ENCODE measurements at regions not wholly inside any gene's neighbourhood (a gene's known extent, or its start where the extent isn't known, plus 50 kb on each side); places are given as distances from the start of the nearest gene placed in this dataset.
"Not testable (repeated sequence)": the region's sequence is repeated elsewhere in the genome, so short reads cannot be mapped to it uniquely, and the experiment has no call there.

GRCh38 chr18:71105994-71106546, 817.2 kb downstream of the SOCS6 start:
- no peak for DNase-seq (ENCODE audit: low spot score)

GRCh38 chr18:71105078-71105819, 816.4 kb downstream of the SOCS6 start:
- DNase-seq (ENCODE audit: low spot score): no peak

GRCh38 chr18:71079606-71080005, 790.8 kb downstream of the SOCS6 start:
- DNase-seq (ENCODE audit: low spot score): no peak

GRCh38 chr18:71077451-71077850, 788.6 kb downstream of the SOCS6 start:
- DNase-seq (ENCODE audit: low spot score): no peak

GRCh38 chr18:71075147-71075546, 786.3 kb downstream of the SOCS6 start:
- no peak for DNase-seq (ENCODE audit: low spot score)

GRCh38 chr18:71068338-71068737, 779.5 kb downstream of the SOCS6 start:
- no peak for DNase-seq (ENCODE audit: low spot score)

- no peak for DNase-seq (ENCODE audit: low spot score)
Observed at GRCh38 chr18:71049893-71050292, 761.0 kb downstream of the SOCS6 start.

GRCh38 chr18:71047882-71048281, 759.0 kb downstream of the SOCS6 start:
- no peak for DNase-seq (ENCODE audit: low spot score)

GRCh38 chr18:71045331-71046065, 756.7 kb downstream of the SOCS6 start:
- no peak for DNase-seq (ENCODE audit: low spot score)

- DNase-seq (ENCODE audit: low spot score): no peak
Observed at GRCh38 chr18:71040161-71040560, 751.3 kb downstream of the SOCS6 start.

- no peak for DNase-seq (ENCODE audit: low spot score)
Observed at GRCh38 chr18:71038196-71038595, 749.4 kb downstream of the SOCS6 start.

- no peak for DNase-seq (ENCODE audit: low spot score)
Observed at GRCh38 chr18:71036783-71037182, 747.9 kb downstream of the SOCS6 start.

GRCh38 chr18:71031296-71032191, 742.7 kb downstream of the SOCS6 start:
- not testable (repeated sequence) for DNase-seq (ENCODE audit: low spot score)

- DNase-seq (ENCODE audit: low spot score): not testable (repeated sequence)
Observed at GRCh38 chr18:71030085-71030484, 741.2 kb downstream of the SOCS6 start.

- no peak for DNase-seq (ENCODE audit: low spot score)
Observed at GRCh38 chr18:71028285-71028762, 739.5 kb downstream of the SOCS6 start.

- DNase-seq (ENCODE audit: low spot score): no peak
Observed at GRCh38 chr18:71027531-71027930, 738.7 kb downstream of the SOCS6 start.

- no peak for DNase-seq (ENCODE audit: low spot score)
Observed at GRCh38 chr18:71025505-71026225, 736.8 kb downstream of the SOCS6 start.

GRCh38 chr18:71022389-71022788, 733.5 kb downstream of the SOCS6 start:
- DNase-seq (ENCODE audit: low spot score): no peak

GRCh38 chr18:71021030-71021362, 732.2 kb downstream of the SOCS6 start:
- DNase-seq (ENCODE audit: low spot score): no peak

- DNase-seq (ENCODE audit: low spot score): no peak
Observed at GRCh38 chr18:71020342-71021029, 731.6 kb downstream of the SOCS6 start.

GRCh38 chr18:71018816-71019215, 730.0 kb downstream of the SOCS6 start:
- DNase-seq (ENCODE audit: low spot score): no peak
